K562 (cell line): ENCODE measurements at regions not wholly inside any gene's neighbourhood (a gene's known extent, or its start where the extent isn't known, plus 50 kb on each side); places are given as distances from the start of the nearest gene placed in this dataset.

ENCODE experiments used
- ATAC-seq: fragments of 200-7000 bp; cut with Tn5 transposase; 3 replicates; pipeline ENCODE4 v1.9.1; 2020; ENCODE audit warnings: moderate library complexity
- BruUV-seq: library from RNA; stranded (reverse); fragments of 400-500 nt; replicated peaks from 2 replicates; lab custom pipeline; 2021; lab: Mats Ljungman, UMichigan
- CTCF ChIA-PET: fragments of 300-600 bp; formaldehyde crosslinking; extraction: SDS; loops from one replicate; lab custom pipeline; 2021; ENCODE audit warnings: low intra/inter-chr PET ratio; lab: Yijun Ruan, JAX
- POLR2A ChIA-PET: fragments of 300-600, 350-650 bp; sonication (Branson Sonifier 250); formaldehyde crosslinking; extraction: SDS; loops from one replicate; lab custom pipeline; 2021; ENCODE audit warnings: antibody characterized with exemption, inconsistent platforms; lab: Yijun Ruan, JAX
- DNase-seq, 4 experiments: peaks; one replicate each; pipeline versions ENCODE4 v3.0.0 to v3.0.0-alpha.2; 2011 to 2018; ENCODE audit warnings: low spot score in 3 of 4, mixed read lengths in 3 of 4; ENCODE audit errors: extremely low read depth in 1 of 4
- FAIRE-seq: peaks from 2 replicates; lab custom pipeline; 2011; peaks lifted over from hg19 to GRCh38; lab: Jason Lieb, UNC
- H2AFZ ChIP-seq: 2 replicates; pipeline ENCODE4 v1.6.0; 2011; ENCODE audit warnings: low read depth, low read length, control low read depth, inconsistent platforms
- H3K27ac ChIP-seq: fragments of 200-600 bp; 3 replicates; pipeline ENCODE4 v1.8.0; 2011; ENCODE audit warnings: low read depth, mild to moderate bottlenecking, control low read depth, inconsistent platforms, low read length, moderate library complexity, mixed read lengths; ENCODE audit errors: extremely low read depth
- H3K27me3 ChIP-seq, 2 experiments: fragments of 300-600 bp in 1 of 2; 2 replicates in 1 of 2; 3 replicates in 1 of 2; pipeline versions ENCODE4 v1.6.0 to v1.8.0; 2011; ENCODE audit warnings: inconsistent platforms in 2 of 2, low read length in 2 of 2, mild to moderate bottlenecking in 1 of 2, mixed read lengths in 1 of 2, moderate library complexity in 1 of 2; ENCODE audit not compliant: control insufficient read depth in 2 of 2, insufficient read depth in 2 of 2
- H3K36me3 ChIP-seq: fragments of 300-600 bp; 3 replicates; pipeline ENCODE4 v1.8.0; 2011; ENCODE audit warnings: mild to moderate bottlenecking, low read length, inconsistent platforms; ENCODE audit not compliant: control insufficient read depth, insufficient read depth
- H3K4me1 ChIP-seq, 2 experiments: fragments of 200-600 bp in 1 of 2; replicated peaks in 1 of 2; 2 replicates in 1 of 2; 3 replicates in 1 of 2; pipeline versions ENCODE4 v1.5.1 to v1.8.0; 2011; ENCODE audit warnings: inconsistent platforms in 2 of 2, low read length in 2 of 2, mild to moderate bottlenecking in 1 of 2, mixed read lengths in 1 of 2, moderate library complexity in 1 of 2; ENCODE audit not compliant: control insufficient read depth in 2 of 2, insufficient read depth in 2 of 2
- H3K4me2 ChIP-seq: 2 replicates; pipeline ENCODE4 v1.6.1; 2011; ENCODE audit warnings: low read length, control low read depth, inconsistent platforms, mixed read lengths; ENCODE audit not compliant: insufficient read depth
- H3K4me3 ChIP-seq: fragments of 200-600 bp; sonication (generic), shearing (Covaris generic); 2 replicates; pipeline ENCODE4 v1.5.1; 2016; ENCODE audit warnings: control low read depth, inconsistent platforms
- H3K79me2 ChIP-seq: fragments of 200-600 bp; 3 replicates; pipeline ENCODE4 v1.8.0; 2011; ENCODE audit warnings: low read length, inconsistent platforms; ENCODE audit not compliant: control insufficient read depth, insufficient read depth
- H3K9ac ChIP-seq, 2 experiments: 2 replicates each; pipeline versions ENCODE4 v1.6.0 to v1.6.1; 2011; ENCODE audit warnings: low read depth in 2 of 2, low read length in 2 of 2, control low read depth in 1 of 2, inconsistent platforms in 1 of 2, mild to moderate bottlenecking in 1 of 2, mixed read lengths in 1 of 2; ENCODE audit not compliant: insufficient read depth in 1 of 2
- H3K9me1 ChIP-seq: one replicate; pipeline ENCODE4 v1.6.0; 2011; ENCODE audit warnings: inconsistent platforms, mild to moderate bottlenecking, low read length, moderate library complexity; ENCODE audit not compliant: control insufficient read depth, insufficient read depth
- H3K9me3 ChIP-seq: replicated peaks from 2 replicates; pipeline ENCODE4 v1.5.1; 2011; ENCODE audit warnings: low read depth, low read length, inconsistent platforms; ENCODE audit not compliant: control insufficient read depth, insufficient read depth
- H4K20me1 ChIP-seq: replicated peaks from 2 replicates; pipeline ENCODE4 v1.6.1; 2011; ENCODE audit warnings: low read length, inconsistent platforms, mixed read lengths; ENCODE audit not compliant: control insufficient read depth, insufficient read depth
- CCNT2 ChIP-seq: IDR thresholded peaks from 2 replicates; pipeline ENCODE4 v1.6.1; 2011; ENCODE audit warnings: borderline replicate concordance, low read depth, mild to moderate bottlenecking, moderate library complexity, mixed read lengths, low read length; ENCODE audit not compliant: insufficient read length; ENCODE audit errors: extremely low read depth
- KAT7 ChIP-seq: sonication (generic); formaldehyde crosslinking; IDR thresholded peaks from 2 replicates; pipeline ENCODE4 v1.8.0; 2022; ENCODE audit warnings: missing genetic modification reagents, mild to moderate bottlenecking, borderline replicate concordance
- MLLT1 ChIP-seq, 2 experiments: fragments of 450-650 bp; IDR thresholded peaks; 2 replicates each; pipeline ENCODE4 v1.6.1; 2016
- SRSF3 ChIP-seq: fragments of 200-400 bp; formaldehyde crosslinking; IDR thresholded peaks from 2 replicates; pipeline ENCODE4 v1.6.1; 2016; ENCODE audit warnings: mild to moderate bottlenecking, low read length, moderate library complexity; ENCODE audit not compliant: insufficient read depth
- ZNF263 ChIP-seq: sonication (generic); formaldehyde crosslinking; IDR thresholded peaks from 2 replicates; pipeline ENCODE4 v1.8.0; 2022; ENCODE audit warnings: mild to moderate bottlenecking, missing genetic modification reagents, borderline replicate concordance
- WGBS: fragments of 100-300 bp; shearing (Covaris generic); methylation state at CpG from one replicate; pipeline ENCODE4 v1.1.6; 2016; ENCODE audit warnings: low coverage, mixed read lengths; ENCODE audit not compliant: insufficient coverage; ENCODE audit errors: missing lambda C conversion rate; 5-methylcytosine and 5-hydroxymethylcytosine counted together
- in situ Hi-C: fragments of 300-500 bp; cut with MboI; formaldehyde crosslinking; loops from 4 replicates; pipeline ENCODE4 v1.15.0; 2018; ENCODE audit warnings: inconsistent platforms, mixed read lengths
- intact Hi-C: fragments of 100-400 bp; cut with micrococcal nuclease; formaldehyde crosslinking; loops from 2 replicates; pipeline ENCODE4 v1.14.2; 2022

GRCh38 chr6:53412021-53412715, 63.4 kb upstream of the ELOVL5 start:
- intact Hi-C loops, result loop anchor here (5.0 kb wide), 1 partner anchor 135 kb away; no protein-coding TSS in a partner anchor
- Histone ChIP-seq H4K20me1 (no peaks in the 10 kb centered on the region), H3K4me1 (no peaks in the 10 kb centered on the region), H3K9me3 (no peaks in the 10 kb centered on the region), H3K4me2 (no peak overlapping the region), H3K9me1 (no peaks in the 10 kb centered on the region), H2AFZ (no peak overlapping the region), H3K9ac (no peak overlapping the region), H3K4me3 (no peak overlapping the region), H3K79me2 (no peaks in the 10 kb centered on the region), H3K36me3 (no peaks in the 10 kb centered on the region), H3K27me3 (peaks cover 4 to 5% of the 10 kb centered on the region in 2 experiments; a peak in 2 of 5 replicates), H3K27ac (no peak overlapping the region)
- in situ Hi-C loops, result no loop called here
- ChIA-PET CTCF (interaction anchor here (1.4 kb wide), 1 partner anchor 25 kb away, joined by 5 read pairs; no protein-coding TSS in a partner anchor), POLR2A (interaction anchor here (0.7 kb wide), 1 partner anchor 45 kb away, joined by 3 read pairs; no protein-coding TSS in a partner anchor)
- WGBS, result 22% methylated on average over 5 of the region's 5 CpGs
- TF ChIP-seq CCNT2, result no peak
- DNase-seq (no peak), ATAC-seq (no peak), FAIRE-seq (no peak)
- no TSS peak for BruUV-seq

GRCh38 chr6:53411451-53411850, 62.7 kb upstream of the ELOVL5 start:
- peaks cover 5% of the 10 kb centered on the region in 2 experiments; a peak in 3 of 5 replicates for H3K27me3 ChIP-seq
- H3K79me2 ChIP-seq, result no peaks in the 10 kb centered on the region
- no peak for DNase-seq
- no peak for TF ChIP-seq KAT7 (CRISPR knock-in tag)
- TF ChIP-seq SRSF3, result no peak
- TF ChIP-seq MLLT1 (IDR thresholded peaks at IDR 0.05), result no peak
- no peak for TF ChIP-seq ZNF263 (CRISPR knock-in tag)
- no peaks in the 10 kb centered on the region for H3K9me3 ChIP-seq
- no peak overlapping the region for H3K4me3 ChIP-seq
- 14% methylated on average over 2 of the region's 2 CpGs for WGBS
- no peak for FAIRE-seq
- ChIA-PET POLR2A (interaction anchor here (0.7 to 0.8 kb wide), 3 partner anchors 46 to 241 kb away, joined by 3 read pairs; no protein-coding TSS in a partner anchor), CTCF (interaction anchor here (1.4 to 1.9 kb wide), 2 partner anchors 239 to 240 kb away, joined by 7 to 9 read pairs; no protein-coding TSS in a partner anchor)
- BruUV-seq, result no TSS peak
- no peak overlapping the region for H3K27ac ChIP-seq
- no peak overlapping the region for H3K4me2 ChIP-seq
- H3K9me1 ChIP-seq, result no peaks in the 10 kb centered on the region
- no peak overlapping the region for H3K9ac ChIP-seq
- no peak overlapping the region for H2AFZ ChIP-seq
- in situ Hi-C loops, result no loop called here
- no peaks in the 10 kb centered on the region for H4K20me1 ChIP-seq
- H3K4me1 ChIP-seq, result no peaks in the 10 kb centered on the region
- intact Hi-C loops, result loop anchor here (2.0 to 5.0 kb wide), 3 partner anchors 63 to 134 kb away; partner anchors contain the start of gene ELOVL5
- no peaks in the 10 kb centered on the region for H3K36me3 ChIP-seq
- ATAC-seq, result no peak
